A549 (cell line): ENCODE measurements at regions not wholly inside any gene's neighbourhood (a gene's known extent, or its start where the extent isn't known, plus 50 kb on each side); places are given as distances from the start of the nearest gene placed in this dataset.

Experiments
- ATAC-seq, 2 experiments: fragments of 200-7000 bp in 1 of 2; fragments of >200 bp in 1 of 2; cut with Nextera tagmentation in 1 of 2; cut with Tn5 transposase in 1 of 2; 3 replicates each; pipeline versions ENCODE4 v1.8.0 to v1.9.1; 2018 to 2020; ENCODE audit warnings: mild to moderate bottlenecking in 1 of 2, moderate library complexity in 1 of 2
- CTCF ChIA-PET: fragments of 300-600 bp; sonication (Branson Sonifier 250); formaldehyde crosslinking; extraction: SDS; loops from one replicate; lab custom pipeline; 2021; ENCODE audit warnings: antibody characterized with exemption, inconsistent platforms; lab: Yijun Ruan, JAX
- POLR2A ChIA-PET: fragments of 350-600 bp; formaldehyde crosslinking; extraction: SDS; loops from one replicate; lab custom pipeline; 2021; ENCODE audit warnings: antibody characterized with exemption, inconsistent platforms; lab: Yijun Ruan, JAX
- DNase-seq, 2 experiments: peaks; one replicate each; pipeline versions ENCODE4 v3.0.0 to v3.0.0-alpha.2; 2011 to 2016; ENCODE audit warnings: low read depth in 1 of 2, low spot score in 1 of 2
- FAIRE-seq: peaks from 2 replicates; lab custom pipeline; 2011; peaks lifted over from hg19 to GRCh38; lab: Jason Lieb, UNC
- H3K27ac ChIP-seq, 2 experiments: fragments of >200 bp; sonication (Bioruptor Twin); formaldehyde crosslinking; 3 replicates each; pipeline ENCODE4 v1.5.1; 2016 to 2017
- H3K4me1 ChIP-seq: fragments of >200 bp; sonication (Bioruptor Twin); formaldehyde crosslinking; 3 replicates; pipeline ENCODE4 v1.6.1; 2016
- H3K4me2 ChIP-seq: fragments of >200 bp; sonication (Bioruptor Twin); formaldehyde crosslinking; 3 replicates; pipeline ENCODE4 v1.6.1; 2016
- H3K4me3 ChIP-seq: fragments of >200 bp; sonication (Bioruptor Twin); formaldehyde crosslinking; 3 replicates; pipeline ENCODE4 v1.5.1; 2016
- H3K9me3 ChIP-seq: fragments of >200 bp; sonication (Bioruptor Twin); formaldehyde crosslinking; 3 replicates; pipeline ENCODE4 v1.6.1; 2016
- ATOH8 ChIP-seq: fragments of 250-450 bp; sonication (Bioruptor Pico); IDR thresholded peaks from 2 replicates; pipeline ENCODE4 v1.5.0; 2020; ENCODE audit warnings: low read depth, mild to moderate bottlenecking, moderate library complexity
- BCL3 ChIP-seq: fragments of >200 bp; sonication (Bioruptor Twin); formaldehyde crosslinking; IDR thresholded peaks from 3 replicates; pipeline ENCODE4 v1.6.1; 2016
- BHLHE40 ChIP-seq: IDR thresholded peaks from 2 replicates; pipeline ENCODE4 v1.6.1; 2012; ENCODE audit warnings: low read depth, low read length, inconsistent platforms
- CEBPB ChIP-seq, 2 experiments: fragments of >200 bp in 1 of 2; sonication (Bioruptor Twin) in 1 of 2; formaldehyde crosslinking in 1 of 2; IDR thresholded peaks; 2 replicates each; pipeline ENCODE4 v1.6.1; 2012 to 2016
- CHD4 ChIP-seq: fragments of 200-600 bp; sonication (generic); IDR thresholded peaks from 2 replicates; pipeline ENCODE4 v1.6.1; 2016; ENCODE audit warnings: antibody characterized with exemption, mild to moderate bottlenecking, borderline replicate concordance
- CTCF ChIP-seq: fragments of >200 bp; sonication (Bioruptor Twin); formaldehyde crosslinking; IDR thresholded peaks from 3 replicates; pipeline ENCODE4 v1.5.1; 2016
- ELK1 ChIP-seq: fragments of 150-350 bp; IDR thresholded peaks from 2 replicates; pipeline ENCODE4 v1.6.1; 2014; ENCODE audit warnings: low read depth, mild to moderate bottlenecking, low read length
- ESRRA ChIP-seq: fragments of 150-350 bp; IDR thresholded peaks from 2 replicates; pipeline ENCODE4 v1.6.1; 2014; ENCODE audit warnings: mild to moderate bottlenecking, low read length, borderline replicate concordance
- FOSB ChIP-seq: fragments of 250-450 bp; sonication (Bioruptor Pico); IDR thresholded peaks from 2 replicates; pipeline ENCODE4 v1.5.0; 2020; ENCODE audit warnings: mild to moderate bottlenecking, moderate library complexity
- FOXS1 ChIP-seq: fragments of 250-450 bp; sonication (Bioruptor Pico); IDR thresholded peaks from 2 replicates; pipeline ENCODE4 v1.5.0; 2020; ENCODE audit warnings: mild to moderate bottlenecking, moderate library complexity
- GATA3 ChIP-seq: IDR thresholded peaks from 2 replicates; pipeline ENCODE4 v1.6.1; 2012; ENCODE audit warnings: borderline replicate concordance
- HDAC2 ChIP-seq: fragments of 200-600 bp; sonication (generic); IDR thresholded peaks from 2 replicates; pipeline ENCODE4 v1.6.1; 2016
- HEYL ChIP-seq: fragments of 250-450 bp; sonication (Bioruptor Pico); IDR thresholded peaks from 2 replicates; pipeline ENCODE4 v1.8.0; 2021; ENCODE audit warnings: mild to moderate bottlenecking, moderate library complexity
- HMGXB4 ChIP-seq: fragments of 250-450 bp; sonication (Bioruptor Pico); IDR thresholded peaks from 2 replicates; pipeline ENCODE4 v1.5.0; 2021; ENCODE audit warnings: mild to moderate bottlenecking, moderate library complexity, borderline replicate concordance
- HOXB13 ChIP-seq: fragments of 250-450 bp; sonication (Bioruptor Pico); IDR thresholded peaks from 2 replicates; pipeline ENCODE4 v1.5.0; 2020; ENCODE audit warnings: low read depth, mild to moderate bottlenecking, moderate library complexity
- HOXB5 ChIP-seq: fragments of 250-450 bp; sonication (Bioruptor Pico); IDR thresholded peaks from 2 replicates; pipeline ENCODE4 v1.5.0; 2020; ENCODE audit warnings: mild to moderate bottlenecking, moderate library complexity
- JUN ChIP-seq, 2 experiments: fragments of >200 bp; sonication (Bioruptor Twin); formaldehyde crosslinking; IDR thresholded peaks; 2 replicates in 1 of 2; 3 replicates in 1 of 2; pipeline ENCODE4 v1.6.1; 2016 to 2017
- JUNB ChIP-seq: fragments of >200 bp; sonication (Bioruptor Twin); formaldehyde crosslinking; IDR thresholded peaks from 2 replicates; pipeline ENCODE4 v1.6.1; 2016
- KDM5A ChIP-seq: fragments of 200-600 bp; sonication (generic); IDR thresholded peaks from 2 replicates; pipeline ENCODE4 v1.6.1; 2016; ENCODE audit warnings: antibody characterized with exemption, mild to moderate bottlenecking
- MAFK ChIP-seq: fragments of 450-650 bp; IDR thresholded peaks from 2 replicates; pipeline ENCODE4 v1.6.1; 2014; ENCODE audit not compliant: partially characterized antibody
- MAX ChIP-seq: IDR thresholded peaks from 2 replicates; pipeline ENCODE4 v1.6.1; 2012
- MAZ ChIP-seq: fragments of 150-350 bp; IDR thresholded peaks from 2 replicates; pipeline ENCODE4 v1.6.1; 2014; ENCODE audit warnings: antibody characterized with exemption, low read depth, low read length, borderline replicate concordance
- NPAS2 ChIP-seq: fragments of 250-450 bp; sonication (Bioruptor Pico); IDR thresholded peaks from 2 replicates; pipeline ENCODE4 v1.8.0; 2022; ENCODE audit warnings: mild to moderate bottlenecking, moderate library complexity, borderline replicate concordance
- NR3C1 ChIP-seq: fragments of >200 bp; sonication (Bioruptor Twin); formaldehyde crosslinking; IDR thresholded peaks from 3 replicates; pipeline ENCODE4 v1.6.1; 2017
- PHF8 ChIP-seq: fragments of 200-600 bp; sonication (generic); IDR thresholded peaks from 2 replicates; pipeline ENCODE4 v1.6.1; 2016; ENCODE audit warnings: low read depth, mild to moderate bottlenecking, antibody characterized with exemption, moderate library complexity, borderline replicate concordance
- POLR2A ChIP-seq: IDR thresholded peaks from 2 replicates; pipeline ENCODE4 v1.6.1; 2012; ENCODE audit warnings: mild to moderate bottlenecking, low read length
- POLR2AphosphoS2 ChIP-seq: conservative IDR thresholded peaks from 2 replicates; pipeline ENCODE4 v1.6.1; 2012; ENCODE audit warnings: low read length, improper control_type of control experiment, inconsistent platforms
- RCOR1 ChIP-seq: fragments of 150-350 bp; IDR thresholded peaks from 2 replicates; pipeline ENCODE4 v1.6.1; 2014; ENCODE audit warnings: antibody characterized with exemption, low read length, low read depth
- RNF2 ChIP-seq: fragments of 200-600 bp; sonication (generic); IDR thresholded peaks from 2 replicates; pipeline ENCODE4 v1.6.1; 2016; ENCODE audit warnings: low read depth, mild to moderate bottlenecking, antibody characterized with exemption, moderate library complexity, borderline replicate concordance
- SREBF2 ChIP-seq: fragments of 450-650 bp; IDR thresholded peaks from 2 replicates; pipeline ENCODE4 v1.6.1; 2014; ENCODE audit warnings: mild to moderate bottlenecking, moderate library complexity
- USF2 ChIP-seq: fragments of 450-650 bp; IDR thresholded peaks from 2 replicates; pipeline ENCODE4 v1.6.1; 2014; ENCODE audit warnings: antibody characterized with exemption
- ZC3H11A ChIP-seq: fragments of 450-650 bp; IDR thresholded peaks from 2 replicates; pipeline ENCODE4 v1.6.1; 2014; ENCODE audit warnings: antibody characterized with exemption, mild to moderate bottlenecking
- ZNF302 ChIP-seq: fragments of 250-450 bp; sonication (Bioruptor Pico); IDR thresholded peaks from 2 replicates; pipeline ENCODE4 v1.9.0; 2021; ENCODE audit warnings: inconsistent platforms, mild to moderate bottlenecking, moderate library complexity
- ZSCAN20 ChIP-seq: fragments of 250-450 bp; sonication (Bioruptor Pico); IDR thresholded peaks from 2 replicates; pipeline ENCODE4 v1.8.0; 2022; ENCODE audit warnings: mild to moderate bottlenecking, moderate library complexity
- WGBS: methylation state at CpG from one replicate; pipeline ENCODE4 v1.1.6; 2017; ENCODE audit errors: missing lambda C conversion rate; 5-methylcytosine and 5-hydroxymethylcytosine counted together

GRCh38 chr1:221905802-221906201 is 163.9 kb upstream of the DUSP10 start:
- DNase-seq (no peak), ATAC-seq (no peak), FAIRE-seq (no peak)
- Histone ChIP-seq H3K4me1 (no peaks in the 10 kb centered on the region), H3K27ac (no peak overlapping the region), H3K4me3 (no peak overlapping the region), H3K9me3 (no peaks in the 10 kb centered on the region), H3K4me2 (no peak overlapping the region)
- TF ChIP-seq MAFK: no peak
- no peak for TF ChIP-seq ZSCAN20
- no peak for TF ChIP-seq BCL3
- no peak for TF ChIP-seq HMGXB4
- TF ChIP-seq POLR2AphosphoS2: no peak
- no peak for TF ChIP-seq PHF8
- TF ChIP-seq CHD4: no peak
- TF ChIP-seq CEBPB (IDR thresholded peaks at IDR 0.05): no peak
- no peak for TF ChIP-seq HOXB5 (CRISPR knock-in tag)
- TF ChIP-seq ZC3H11A: no peak
- no peak for TF ChIP-seq JUNB
- TF ChIP-seq KDM5A: no peak
- no peak for TF ChIP-seq HEYL (CRISPR knock-in tag)
- TF ChIP-seq NR3C1: no peak
- no peak for TF ChIP-seq FOXS1
- no peak for TF ChIP-seq SREBF2
- no peak for TF ChIP-seq MAZ
- no peak for TF ChIP-seq HOXB13 (CRISPR knock-in tag)
- TF ChIP-seq ZNF302 (CRISPR knock-in tag): no peak
- TF ChIP-seq POLR2A: no peak
- ChIA-PET POLR2A (no interaction called here), CTCF (interaction anchor here (0.8 kb wide), 1 partner anchor 182 kb away, joined by 3 read pairs; no protein-coding TSS in a partner anchor)
- WGBS: 54% methylated on average over 2 of the region's 2 CpGs

GRCh38 chr1:221904319-221904718 is 162.4 kb upstream of the DUSP10 start:
- ATAC-seq (no peak), DNase-seq (no peak), FAIRE-seq (no peak)
- ChIA-PET POLR2A (no interaction called here), CTCF (no interaction called here)
- no peak overlapping the region for H3K27ac ChIP-seq
- 56% methylated on average over 2 of the region's 2 CpGs for WGBS
- H3K4me1 ChIP-seq: no peaks in the 10 kb centered on the region
- TF ChIP-seq HEYL (CRISPR knock-in tag) (no peak), RCOR1 (no peak), HOXB5 (CRISPR knock-in tag) (no peak), GATA3 (no peak), JUNB (no peak), RNF2 (no peak), ESRRA (no peak), MAX (no peak), FOSB (CRISPR knock-in tag) (no peak), MAZ (no peak), CTCF (no peak), HDAC2 (no peak), FOXS1 (no peak), BHLHE40 (no peak), ELK1 (no peak), JUN (IDR thresholded peaks at IDR 0.05) (no peak), USF2 (no peak), ATOH8 (no peak), NPAS2 (CRISPR knock-in tag) (no peak)
- H3K9me3 ChIP-seq: no peaks in the 10 kb centered on the region
- H3K4me3 ChIP-seq: no peak overlapping the region
- H3K4me2 ChIP-seq: no peak overlapping the region
